ENCODE measurements at regions not wholly inside any gene's neighbourhood (a gene's known extent, or its start where the extent isn't known, plus 50 kb on each side); places are given as distances from the start of the nearest gene placed in this dataset.
A peak's percentile ranks its signal among the peaks of the same experiment; 100 is the strongest.

DNA sequence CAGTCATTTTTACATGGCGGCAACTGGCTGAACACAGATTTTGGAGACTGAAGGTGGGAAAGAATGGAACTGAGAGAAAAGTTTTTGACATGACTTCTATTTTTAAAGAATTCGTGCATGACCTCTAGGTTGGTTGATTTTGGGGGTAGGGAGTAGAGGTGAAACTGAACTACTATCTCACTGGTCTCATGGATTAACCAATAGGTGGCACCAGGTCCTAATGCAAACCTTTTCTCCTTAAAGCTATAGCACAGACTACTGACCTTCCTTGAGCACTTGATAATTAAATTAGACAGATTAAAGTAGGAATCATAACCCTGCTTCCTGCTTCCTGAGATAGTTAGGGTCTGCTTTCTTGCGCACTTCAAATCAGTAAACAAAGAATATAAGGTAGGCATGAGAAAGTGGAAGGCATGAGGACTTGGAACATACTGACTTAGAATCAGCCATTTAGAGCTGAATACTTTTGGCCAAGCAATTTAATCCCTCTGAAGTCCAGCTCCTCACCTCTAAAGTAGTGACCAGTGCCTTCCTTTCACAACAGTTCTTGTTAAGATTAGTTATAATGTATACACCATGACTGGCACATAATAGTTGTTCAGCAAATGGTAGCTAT is 206.0 kb downstream of the CENPF start:
- H4K91ac ChIP-seq (ENCODE audit: low read depth, low read length, poor library complexity) = no peak overlapping the region
- peak; percentile 11 for DNase-seq (ENCODE audit: low spot score)
- H3K4me3 ChIP-seq (ENCODE audit: low read length in 2 of 2) = no peak overlapping the region
- H2BK15ac ChIP-seq (ENCODE audit: low read length) = no peak overlapping the region
- WGBS, 2 donors (ENCODE audit: extremely low coverage in 2 of 2, insufficient read length in 2 of 2, insufficient replicate concordance in 1 of 2) = no CpG with 5 or more reads among the region's 3 CpGs
- no peak overlapping the region for H2AK5ac ChIP-seq (ENCODE audit: low read depth, low read length)
- no peak overlapping the region for H2AFZ ChIP-seq (ENCODE audit: low read length)
- no peaks in the 10 kb centered on the region for H3K79me1 ChIP-seq (ENCODE audit: low read depth, low read length)
- H3K4me1 ChIP-seq (ENCODE audit: control insufficient read depth in 2 of 2, insufficient read depth in 1 of 2, low read depth in 1 of 2, low read length in 2 of 2) = no peaks in the 10 kb centered on the region
- H3K14ac ChIP-seq (ENCODE audit: low read length) = no peak overlapping the region
- no peak overlapping the region for H2BK12ac ChIP-seq (ENCODE audit: low read length)
- no peak overlapping the region for H3K4me2 ChIP-seq (ENCODE audit: insufficient read depth, low read length, poor library complexity, severe bottlenecking)
- no peak overlapping the region for H3K4ac ChIP-seq (ENCODE audit: low read length)
- H3K27me3 ChIP-seq (ENCODE audit: control insufficient read depth in 3 of 3, insufficient read depth in 3 of 3, low read depth in 1 of 3, low read length in 3 of 3) = no peaks in the 10 kb centered on the region
- H3K36me3 ChIP-seq (replicated peaks in 1 of 2; ENCODE audit: control insufficient read depth in 2 of 2, insufficient read depth in 2 of 2, low read length in 2 of 2) = no peaks in the 10 kb centered on the region
- H3K9me3 ChIP-seq (replicated peaks in 1 of 2; ENCODE audit: control insufficient read depth in 2 of 2, insufficient read depth in 1 of 2, low read depth in 1 of 2, low read length in 2 of 2) = peaks cover 0 to 2% of the 10 kb centered on the region in 2 donors
- H3K27ac ChIP-seq (replicated peaks; ENCODE audit: low read length) = no peak overlapping the region
- no peak overlapping the region for H3K23ac ChIP-seq (ENCODE audit: low read depth, low read length, poor library complexity)
- no peak overlapping the region for H3K18ac ChIP-seq (ENCODE audit: low read length)
- no peak overlapping the region for H4K8ac ChIP-seq (ENCODE audit: low read depth, low read length)
- no peak overlapping the region for H2BK5ac ChIP-seq (ENCODE audit: low read length)
- no peak overlapping the region for H3K9ac ChIP-seq (ENCODE audit: low read depth, low read length, poor library complexity)
- H2BK120ac ChIP-seq (ENCODE audit: low read depth, low read length) = no peak overlapping the region

DNA sequence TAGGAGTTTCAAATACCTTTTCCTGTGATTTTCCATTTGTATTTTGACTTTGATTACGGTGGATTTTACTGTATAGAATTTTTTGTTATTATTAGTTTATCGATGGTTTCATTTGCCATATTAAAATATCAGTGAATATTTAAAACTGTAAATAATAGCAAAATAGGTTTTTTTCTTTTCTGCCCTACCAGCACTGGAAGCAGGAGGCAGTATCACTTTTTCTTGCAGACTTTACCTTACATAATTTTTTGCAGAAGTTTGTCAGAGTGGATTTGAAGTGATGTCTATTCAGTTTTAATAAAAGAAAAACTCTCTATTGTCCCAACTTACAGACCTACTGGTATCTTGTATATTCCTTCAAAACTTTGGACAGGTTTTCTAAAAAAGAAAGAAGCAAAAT is 213.6 kb downstream of the CENPF start:
- Histone ChIP-seq H3K27ac (replicated peaks; ENCODE audit: low read length) (no peak overlapping the region), H3K14ac (ENCODE audit: low read length) (no peak overlapping the region), H3K4me1 (ENCODE audit: control insufficient read depth in 2 of 2, insufficient read depth in 1 of 2, low read depth in 1 of 2, low read length in 2 of 2) (no peaks in the 10 kb centered on the region), H2BK12ac (ENCODE audit: low read length) (no peak overlapping the region), H3K23ac (ENCODE audit: low read depth, low read length, poor library complexity) (no peak overlapping the region), H3K18ac (ENCODE audit: low read length) (no peak overlapping the region), H3K27me3 (ENCODE audit: control insufficient read depth in 3 of 3, insufficient read depth in 3 of 3, low read depth in 1 of 3, low read length in 3 of 3) (no peaks in the 10 kb centered on the region), H2BK5ac (ENCODE audit: low read length) (no peak overlapping the region), H3K4ac (ENCODE audit: low read length) (no peak overlapping the region), H4K91ac (ENCODE audit: low read depth, low read length, poor library complexity) (no peak overlapping the region), H3K36me3 (replicated peaks in 1 of 2; ENCODE audit: control insufficient read depth in 2 of 2, insufficient read depth in 2 of 2, low read length in 2 of 2) (no peaks in the 10 kb centered on the region), H2BK120ac (ENCODE audit: low read depth, low read length) (no peak overlapping the region), H3K4me3 (ENCODE audit: low read length in 2 of 2) (no peak overlapping the region), H3K9ac (ENCODE audit: low read depth, low read length, poor library complexity) (no peak overlapping the region), H3K4me2 (ENCODE audit: insufficient read depth, low read length, poor library complexity, severe bottlenecking) (no peak overlapping the region), H2AFZ (ENCODE audit: low read length) (no peak overlapping the region), H2BK15ac (ENCODE audit: low read length) (no peak overlapping the region), H3K9me3 (replicated peaks in 1 of 2; ENCODE audit: control insufficient read depth in 2 of 2, insufficient read depth in 1 of 2, low read depth in 1 of 2, low read length in 2 of 2) (no peaks in the 10 kb centered on the region), H2AK5ac (ENCODE audit: low read depth, low read length) (no peak overlapping the region), H3K79me1 (ENCODE audit: low read depth, low read length) (no peaks in the 10 kb centered on the region), H4K8ac (ENCODE audit: low read depth, low read length) (no peak overlapping the region)
- DNase-seq (ENCODE audit: low spot score) = no peak
- no CpG with 5 or more reads among the region's 2 CpGs for WGBS, 2 donors (ENCODE audit: extremely low coverage in 2 of 2, insufficient read length in 2 of 2, insufficient replicate concordance in 1 of 2)

DNA sequence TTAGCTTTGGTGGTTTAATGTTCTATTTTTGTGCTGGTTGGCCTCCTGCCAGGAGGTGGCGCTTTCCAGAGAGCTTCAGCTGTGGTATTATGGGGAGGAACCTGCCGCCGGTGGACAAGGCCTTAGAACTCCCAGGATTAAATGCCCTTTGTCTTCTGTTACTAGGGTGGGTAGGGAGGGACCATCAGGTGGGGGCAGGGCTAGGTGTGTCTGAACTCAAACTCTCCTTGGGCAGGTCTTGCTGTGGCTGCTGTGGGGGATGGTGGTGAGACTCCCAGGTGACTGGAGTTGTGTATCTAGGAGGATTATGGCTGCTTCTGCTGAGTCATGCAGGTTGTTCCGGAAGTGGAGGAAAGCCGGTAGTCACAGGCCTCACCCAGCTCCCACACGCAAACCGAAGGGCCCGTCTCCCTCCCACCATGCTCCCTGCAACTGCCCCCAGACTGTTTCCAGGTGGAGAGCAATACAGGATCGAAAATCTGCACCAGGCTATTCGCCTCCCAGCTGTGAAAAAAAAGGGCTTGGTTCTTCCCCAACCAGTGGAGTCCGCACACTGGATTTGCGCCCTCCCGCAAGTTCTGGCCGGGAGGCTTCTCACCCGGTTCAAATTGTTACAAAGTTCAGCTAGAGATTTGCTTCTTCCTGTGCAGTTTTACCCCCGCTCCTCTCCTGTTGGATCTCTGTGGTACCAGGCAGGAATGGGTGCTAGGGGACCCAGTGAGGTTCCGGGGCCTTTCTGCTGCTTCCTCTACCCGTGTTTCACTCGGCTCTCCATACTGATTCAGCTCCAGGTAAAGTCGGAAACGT is 220.5 kb downstream of the CENPF start:
- no peak overlapping the region for H2AK5ac ChIP-seq (ENCODE audit: low read depth, low read length)
- DNase-seq (ENCODE audit: low spot score) = no peak
- H2BK15ac ChIP-seq (ENCODE audit: low read length) = no peak overlapping the region
- H3K4me3 ChIP-seq (ENCODE audit: low read length in 2 of 2) = no peak overlapping the region
- H3K4me2 ChIP-seq (ENCODE audit: insufficient read depth, low read length, poor library complexity, severe bottlenecking) = no peak overlapping the region
- no peak overlapping the region for H3K18ac ChIP-seq (ENCODE audit: low read length)
- H3K14ac ChIP-seq (ENCODE audit: low read length) = no peak overlapping the region
- no peak overlapping the region for H3K27ac ChIP-seq (replicated peaks; ENCODE audit: low read length)
- no peak overlapping the region for H2BK120ac ChIP-seq (ENCODE audit: low read depth, low read length)
- no peak overlapping the region for H3K23ac ChIP-seq (ENCODE audit: low read depth, low read length, poor library complexity)
- no peak overlapping the region for H4K8ac ChIP-seq (ENCODE audit: low read depth, low read length)
- no peak overlapping the region for H3K9ac ChIP-seq (ENCODE audit: low read depth, low read length, poor library complexity)
- peaks cover 0 to 2% of the 10 kb centered on the region in 2 donors for H3K9me3 ChIP-seq (replicated peaks in 1 of 2; ENCODE audit: control insufficient read depth in 2 of 2, insufficient read depth in 1 of 2, low read depth in 1 of 2, low read length in 2 of 2)
- no peak overlapping the region for H2BK12ac ChIP-seq (ENCODE audit: low read length)
- WGBS, 2 donors (ENCODE audit: extremely low coverage in 2 of 2, insufficient read length in 2 of 2, insufficient replicate concordance in 1 of 2) = no CpG with 5 or more reads among the region's 21 CpGs
- no peaks in the 10 kb centered on the region for H3K4me1 ChIP-seq (ENCODE audit: control insufficient read depth in 2 of 2, insufficient read depth in 1 of 2, low read depth in 1 of 2, low read length in 2 of 2)
- H2AFZ ChIP-seq (ENCODE audit: low read length) = peak overlapping the region; percentile 56
- no peaks in the 10 kb centered on the region for H3K27me3 ChIP-seq (ENCODE audit: control insufficient read depth in 3 of 3, insufficient read depth in 3 of 3, low read depth in 1 of 3, low read length in 3 of 3)
- H2BK5ac ChIP-seq (ENCODE audit: low read length) = no peak overlapping the region
- H3K79me1 ChIP-seq (ENCODE audit: low read depth, low read length) = no peaks in the 10 kb centered on the region
- no peak overlapping the region for H3K4ac ChIP-seq (ENCODE audit: low read length)
- H3K36me3 ChIP-seq (replicated peaks in 1 of 2; ENCODE audit: control insufficient read depth in 2 of 2, insufficient read depth in 2 of 2, low read length in 2 of 2) = no peaks in the 10 kb centered on the region
- no peak overlapping the region for H4K91ac ChIP-seq (ENCODE audit: low read depth, low read length, poor library complexity)

DNA sequence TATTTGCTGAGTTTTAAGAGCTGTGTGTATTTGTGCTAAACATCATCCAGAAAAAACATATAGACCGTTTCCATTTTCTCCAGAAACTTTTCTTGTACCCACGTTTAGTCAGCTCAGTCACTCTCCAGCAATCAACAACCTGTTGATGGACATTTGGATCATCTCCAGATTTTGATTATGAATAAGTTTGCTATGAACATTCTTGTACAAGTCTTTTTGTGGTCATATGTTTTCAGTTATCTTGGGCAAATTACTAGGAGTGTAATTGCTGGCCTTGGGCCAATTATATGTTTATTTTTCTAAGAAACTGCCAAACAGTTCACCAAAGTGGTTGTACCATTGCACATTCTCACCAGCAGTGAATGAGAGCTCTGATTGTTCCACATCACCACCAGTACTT is 221.8 kb downstream of the CENPF start:
- Histone ChIP-seq H3K27ac (replicated peaks; ENCODE audit: low read length) (no peak overlapping the region), H2AK5ac (ENCODE audit: low read depth, low read length) (no peak overlapping the region), H2AFZ (ENCODE audit: low read length) (no peak overlapping the region), H3K14ac (ENCODE audit: low read length) (no peak overlapping the region), H4K8ac (ENCODE audit: low read depth, low read length) (no peak overlapping the region), H2BK5ac (ENCODE audit: low read length) (no peak overlapping the region), H3K4me3 (ENCODE audit: low read length in 2 of 2) (no peak overlapping the region), H3K79me1 (ENCODE audit: low read depth, low read length) (no peaks in the 10 kb centered on the region), H2BK120ac (ENCODE audit: low read depth, low read length) (no peak overlapping the region), H3K4me1 (ENCODE audit: control insufficient read depth in 2 of 2, insufficient read depth in 1 of 2, low read depth in 1 of 2, low read length in 2 of 2) (no peaks in the 10 kb centered on the region), H3K27me3 (ENCODE audit: control insufficient read depth in 3 of 3, insufficient read depth in 3 of 3, low read depth in 1 of 3, low read length in 3 of 3) (no peaks in the 10 kb centered on the region), H3K9me3 (replicated peaks in 1 of 2; ENCODE audit: control insufficient read depth in 2 of 2, insufficient read depth in 1 of 2, low read depth in 1 of 2, low read length in 2 of 2) (peaks cover 0 to 2% of the 10 kb centered on the region in 2 donors), H2BK15ac (ENCODE audit: low read length) (no peak overlapping the region), H3K4me2 (ENCODE audit: insufficient read depth, low read length, poor library complexity, severe bottlenecking) (no peak overlapping the region), H3K9ac (ENCODE audit: low read depth, low read length, poor library complexity) (no peak overlapping the region), H3K23ac (ENCODE audit: low read depth, low read length, poor library complexity) (no peak overlapping the region), H3K36me3 (replicated peaks in 1 of 2; ENCODE audit: control insufficient read depth in 2 of 2, insufficient read depth in 2 of 2, low read length in 2 of 2) (no peaks in the 10 kb centered on the region), H3K4ac (ENCODE audit: low read length) (no peak overlapping the region), H3K18ac (ENCODE audit: low read length) (no peak overlapping the region), H4K91ac (ENCODE audit: low read depth, low read length, poor library complexity) (no peak overlapping the region), H2BK12ac (ENCODE audit: low read length) (no peak overlapping the region)
- no peak for DNase-seq (ENCODE audit: low spot score)
- no CpG with 5 or more reads among the region's 2 CpGs for WGBS, 2 donors (ENCODE audit: extremely low coverage in 2 of 2, insufficient read length in 2 of 2, insufficient replicate concordance in 1 of 2)

Data from neuronal stem cell (in vitro differentiated cells).